ENCODE measurements at regions not wholly inside any gene's neighbourhood (a gene's known extent, or its start where the extent isn't known, plus 50 kb on each side); places are given as distances from the start of the nearest gene placed in this dataset.
"Not testable (repeated sequence)": the region's sequence is repeated elsewhere in the genome, so short reads cannot be mapped to it uniquely, and the experiment has no call there.

GRCh38 chr13:90246687-90247345 is 1100.7 kb upstream of the MIR17HG start:
- ATAC-seq (no peak), DNase-seq (no peak)

- DNase-seq: no peak
These were observed 1093.7 kb upstream of the MIR17HG start for GRCh38 chr13:90253806-90254205.

GRCh38 chr13:90254437-90254836 is 1093.0 kb upstream of the MIR17HG start:
- no peak for DNase-seq
- no peak for ATAC-seq

More at GRCh38 chr13:90253806-90254205, 1093.7 kb upstream of the MIR17HG start:
- ATAC-seq: no peak

- no peak for DNase-seq
- ATAC-seq: no peak
These were observed 1090.7 kb upstream of the MIR17HG start for GRCh38 chr13:90256746-90257145.

GRCh38 chr13:90258129-90258528 is 1089.4 kb upstream of the MIR17HG start:
- DNase-seq (no peak), ATAC-seq (no peak)

- ATAC-seq: no peak
- DNase-seq: no peak
These were observed 1086.1 kb upstream of the MIR17HG start for GRCh38 chr13:90261343-90261742.

GRCh38 chr13:90270226-90270625 is 1077.3 kb upstream of the MIR17HG start:
- no peak for ATAC-seq
- no peak for DNase-seq

GRCh38 chr13:90272356-90272755 is 1075.1 kb upstream of the MIR17HG start:
- ATAC-seq: no peak
- DNase-seq: no peak

GRCh38 chr13:90276216-90276615 is 1071.3 kb upstream of the MIR17HG start:
- no peak for ATAC-seq
- DNase-seq: no peak

- not testable (repeated sequence) for ATAC-seq, DNase-seq
These were observed 1069.3 kb upstream of the MIR17HG start for GRCh38 chr13:90278231-90278630.

GRCh38 chr13:90281709-90282108 is 1065.8 kb upstream of the MIR17HG start:
- no peak for ATAC-seq
- no peak for DNase-seq

GRCh38 chr13:90287521-90287920 is 1060.0 kb upstream of the MIR17HG start:
- ATAC-seq: no peak
- DNase-seq: no peak

GRCh38 chr13:90293793-90294361 is 1053.6 kb upstream of the MIR17HG start:
- ATAC-seq: no peak

GRCh38 chr13:90299238-90299637 is 1048.2 kb upstream of the MIR17HG start:
- DNase-seq (no peak), ATAC-seq (no peak)

More at GRCh38 chr13:90293793-90294361, 1053.6 kb upstream of the MIR17HG start:
- no peak for DNase-seq

GRCh38 chr13:90300015-90300414 is 1047.5 kb upstream of the MIR17HG start:
- ATAC-seq: no peak
- no peak for DNase-seq

GRCh38 chr13:90302107-90302506 is 1045.4 kb upstream of the MIR17HG start:
- DNase-seq (no peak), ATAC-seq (no peak)

- no peak for ATAC-seq
- no peak for DNase-seq
These were observed 1041.7 kb upstream of the MIR17HG start for GRCh38 chr13:90305796-90306195.

- ATAC-seq: no peak
These were observed 1040.4 kb upstream of the MIR17HG start for GRCh38 chr13:90307136-90307535.

GRCh38 chr13:90308249-90308648 is 1039.2 kb upstream of the MIR17HG start:
- DNase-seq (no peak), ATAC-seq (no peak)

More at GRCh38 chr13:90307136-90307535, 1040.4 kb upstream of the MIR17HG start:
- no peak for DNase-seq

GRCh38 chr13:90311929-90312328 is 1035.6 kb upstream of the MIR17HG start:
- no peak for DNase-seq

GRCh38 chr13:90315061-90315460 is 1032.4 kb upstream of the MIR17HG start:
- DNase-seq: no peak
- ATAC-seq: no peak

More at GRCh38 chr13:90311929-90312328, 1035.6 kb upstream of the MIR17HG start:
- no peak for ATAC-seq

- ATAC-seq: no peak
- DNase-seq: no peak
These were observed 1026.8 kb upstream of the MIR17HG start for GRCh38 chr13:90320664-90321063.

GRCh38 chr13:90321281-90321931 is 1026.1 kb upstream of the MIR17HG start:
- ATAC-seq (no peak), DNase-seq (no peak)

Measured in stimulated activated naive CD8-positive, alpha-beta T cell treated with anti-CD3 and anti-CD28 coated beads, Interleukin-15, Interleukin-2, amounts not matched to agents 100 U/mL and 50 U/mL, for 24 hours (primary cell).